WTC11 (cell line): ENCODE measurements at regions not wholly inside any gene's neighbourhood (a gene's known extent, or its start where the extent isn't known, plus 50 kb on each side); places are given as distances from the start of the nearest gene placed in this dataset.

ENCODE experiments used
- AR ChIP-seq: fragments of 250-450 bp; sonication (Bioruptor Pico); IDR thresholded peaks from 2 replicates; pipeline ENCODE4 v1.9.0; 2021; ENCODE audit warnings: mild to moderate bottlenecking
- ATF1 ChIP-seq: sonication (generic); formaldehyde crosslinking; IDR thresholded peaks from 2 replicates; pipeline ENCODE4 v1.8.1; 2023; ENCODE audit warnings: mild to moderate bottlenecking, moderate library complexity, missing genetic modification reagents
- ATF2 ChIP-seq: sonication (generic); formaldehyde crosslinking; IDR thresholded peaks from 2 replicates; pipeline ENCODE4 v1.8.1; 2022; ENCODE audit warnings: low read depth, missing genetic modification reagents, borderline replicate concordance
- CTCF ChIP-seq: fragments of 200-600 bp; IDR thresholded peaks from 2 replicates; pipeline ENCODE4 v1.8.0; 2022; ENCODE audit warnings: antibody characterized with exemption
- E2F1 ChIP-seq: sonication (generic); formaldehyde crosslinking; IDR thresholded peaks from 2 replicates; pipeline ENCODE4 v1.8.0; 2022; ENCODE audit warnings: mild to moderate bottlenecking, missing genetic modification reagents
- E2F5 ChIP-seq: sonication (generic); formaldehyde crosslinking; IDR thresholded peaks from 2 replicates; pipeline ENCODE4 v1.8.1; 2022; ENCODE audit warnings: mild to moderate bottlenecking, moderate library complexity, missing genetic modification reagents
- ELF4 ChIP-seq: sonication (generic); formaldehyde crosslinking; IDR thresholded peaks from 2 replicates; pipeline ENCODE4 v1.8.1; 2022; ENCODE audit warnings: low read depth, mild to moderate bottlenecking, moderate library complexity, missing genetic modification reagents
- HMGXB4 ChIP-seq: sonication (generic); formaldehyde crosslinking; IDR thresholded peaks from 2 replicates; pipeline ENCODE4 v1.8.1; 2023; ENCODE audit warnings: mild to moderate bottlenecking, moderate library complexity, missing genetic modification reagents
- IRF2 ChIP-seq: sonication (generic); formaldehyde crosslinking; IDR thresholded peaks from 2 replicates; pipeline ENCODE4 v1.8.0; 2022; ENCODE audit warnings: low read depth, missing genetic modification reagents, borderline replicate concordance
- SOX15 ChIP-seq: fragments of 250-450 bp; sonication (Bioruptor Pico); IDR thresholded peaks from 2 replicates; pipeline ENCODE4 v1.9.0; 2021; ENCODE audit warnings: mild to moderate bottlenecking
- ZBTB21 ChIP-seq: sonication (generic); formaldehyde crosslinking; IDR thresholded peaks from 2 replicates; pipeline ENCODE4 v1.8.1; 2023; ENCODE audit warnings: mild to moderate bottlenecking, missing genetic modification reagents, borderline replicate concordance
- ZNF138 ChIP-seq: sonication (generic); formaldehyde crosslinking; conservative IDR thresholded peaks from 2 replicates; pipeline ENCODE4 v1.8.1; 2022; ENCODE audit warnings: mild to moderate bottlenecking, moderate library complexity, missing genetic modification reagents

GRCh38 chr12:103177639-103178255 lies 220.3 kb downstream of the ASCL1 start:
- TF ChIP-seq SOX15 (no peak), CTCF (no peak), E2F5 (CRISPR knock-in tag) (no peak), ZNF138 (CRISPR knock-in tag) (no peak), ELF4 (CRISPR knock-in tag) (no peak), ZBTB21 (CRISPR knock-in tag) (no peak), ATF2 (CRISPR knock-in tag) (no peak), IRF2 (CRISPR knock-in tag) (no peak), E2F1 (CRISPR knock-in tag) (no peak), ATF1 (CRISPR knock-in tag) (no peak), HMGXB4 (CRISPR knock-in tag) (no peak), AR (CRISPR knock-in tag) (no peak)
